CD4-positive, alpha-beta T cell (primary cell): ENCODE measurements at regions not wholly inside any gene's neighbourhood (a gene's known extent, or its start where the extent isn't known, plus 50 kb on each side); places are given as distances from the start of the nearest gene placed in this dataset.

Experiments
- ATAC-seq: fragments of 200-7000 bp; cut with Tn5 transposase; one replicate; pipeline ENCODE4 v1.10.0; 2022; ENCODE audit warnings: mild to moderate bottlenecking; ENCODE audit not compliant: poor library complexity
- CTCF ChIA-PET: fragments of 350-600 bp; sonication (Branson Sonifier 250); formaldehyde crosslinking; loops from one replicate; lab custom pipeline; 2021; ENCODE audit warnings: antibody characterized with exemption, inconsistent platforms; lab: Charles Lee
- POLR2A ChIA-PET: fragments of 350-600 bp; sonication (Branson Sonifier 250); formaldehyde crosslinking; loops from one replicate; lab custom pipeline; 2021; ENCODE audit warnings: antibody characterized with exemption, inconsistent platforms; lab: Charles Lee
- DNase-seq, 14 experiments: peaks; one replicate each; pipeline ENCODE4 v3.0.0-alpha.2; 2013 to 2020; ENCODE audit warnings: mixed read lengths in 2 of 14
- H3K27ac ChIP-seq, 2 donors: one replicate each; pipeline versions ENCODE4 v1.5.1 to v1.7.0; 2013; ENCODE audit warnings: low read length in 2 of 2, low read depth in 1 of 2, mild to moderate bottlenecking in 1 of 2
- H3K27me3 ChIP-seq, 2 experiments: 1 replicate in 1 of 2; 2 replicates in 1 of 2; pipeline versions ENCODE4 v1.6.1 to v1.7.0; 2013; ENCODE audit warnings: low read length in 2 of 2, control low read depth in 1 of 2, mild to moderate bottlenecking in 1 of 2, moderate library complexity in 1 of 2; ENCODE audit not compliant: insufficient read depth in 2 of 2, control insufficient read depth in 1 of 2
- H3K36me3 ChIP-seq: one replicate; pipeline ENCODE4 v1.6.1; 2013; ENCODE audit warnings: low read length, control low read depth; ENCODE audit not compliant: insufficient read depth
- H3K4me1 ChIP-seq: one replicate; pipeline ENCODE4 v1.6.1; 2013; ENCODE audit warnings: low read length, control low read depth; ENCODE audit not compliant: insufficient read depth
- H3K4me3 ChIP-seq: one replicate; pipeline ENCODE4 v1.5.1; 2013; ENCODE audit warnings: mild to moderate bottlenecking, low read length, moderate library complexity
- H3K9me3 ChIP-seq, 2 experiments: 1 replicate in 1 of 2; 2 replicates in 1 of 2; pipeline versions ENCODE4 v1.6.1 to v1.7.0; 2013; ENCODE audit warnings: low read length in 2 of 2, mild to moderate bottlenecking in 2 of 2, control low read depth in 1 of 2, moderate library complexity in 1 of 2; ENCODE audit not compliant: control insufficient read depth in 1 of 2, insufficient read depth in 1 of 2
- H3K27ac Mint-ChIP-seq: one replicate; pipeline ENCODE4 v1.8.0; 2020; ENCODE audit warnings: mixed read lengths
- H3K27me3 Mint-ChIP-seq: one replicate; pipeline ENCODE4 v1.8.0; 2021; ENCODE audit warnings: mixed read lengths
- H3K36me3 Mint-ChIP-seq: one replicate; pipeline ENCODE4 v1.8.0; 2021; ENCODE audit warnings: low read depth, mixed read lengths
- H3K4me1 Mint-ChIP-seq: one replicate; pipeline ENCODE4 v1.8.0; 2021; ENCODE audit warnings: low read depth, mixed read lengths
- H3K4me3 Mint-ChIP-seq: one replicate; pipeline ENCODE4 v1.8.0; 2020; ENCODE audit warnings: mild to moderate bottlenecking, mixed read lengths
- H3K9me3 Mint-ChIP-seq: one replicate; pipeline ENCODE4 v1.8.0; 2020; ENCODE audit warnings: mixed read lengths
- intact Hi-C, 2 experiments: fragments of 100-400 bp; cut with DNase I in 1 of 2; cut with micrococcal nuclease in 1 of 2; formaldehyde crosslinking; loops; one replicate each; pipeline versions ENCODE4 v1.15.1 to v1.9.0; 2023 to 2025; cut with DNase I, micrococcal nuclease
- TF ChIP-seq, protein P1 (sequence below): fragments of 200-600 bp; IDR thresholded peaks from one replicate; pipeline ENCODE4 v1.8.0; 2022; ENCODE audit warnings: antibody characterized with exemption, mild to moderate bottlenecking

DNA sequence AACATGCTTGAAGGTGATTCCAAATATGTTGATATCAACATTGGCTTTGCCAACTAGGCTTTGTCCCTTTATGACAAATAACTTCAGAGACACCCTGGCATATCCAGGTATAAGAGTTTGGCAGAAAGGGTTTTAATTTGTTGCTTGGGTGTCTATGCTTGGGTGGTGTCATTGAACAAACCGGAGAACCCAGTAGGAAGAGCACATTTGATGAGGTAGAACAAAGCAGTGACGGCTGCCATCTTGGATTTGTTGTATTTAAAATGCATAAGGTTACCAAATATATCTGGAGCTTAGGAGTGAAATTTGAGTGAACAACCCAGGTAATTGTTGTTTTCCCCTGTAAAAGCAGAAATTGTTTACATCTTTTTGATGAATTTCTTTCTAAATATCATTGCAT is 503.7 kb upstream of the JARID2 start:
- intact Hi-C loops, result no loop called here
- Mint-ChIP-seq H3K27me3 (no peaks in the 10 kb centered on the region), H3K27ac (no peak overlapping the region), H3K36me3 (no peaks in the 10 kb centered on the region), H3K4me3 (no peak overlapping the region), H3K4me1 (peaks cover 22% of the 10 kb centered on the region), H3K9me3 (no peaks in the 10 kb centered on the region)
- H3K36me3 ChIP-seq, result no peaks in the 10 kb centered on the region
- TF ChIP-seq, protein P1, sequence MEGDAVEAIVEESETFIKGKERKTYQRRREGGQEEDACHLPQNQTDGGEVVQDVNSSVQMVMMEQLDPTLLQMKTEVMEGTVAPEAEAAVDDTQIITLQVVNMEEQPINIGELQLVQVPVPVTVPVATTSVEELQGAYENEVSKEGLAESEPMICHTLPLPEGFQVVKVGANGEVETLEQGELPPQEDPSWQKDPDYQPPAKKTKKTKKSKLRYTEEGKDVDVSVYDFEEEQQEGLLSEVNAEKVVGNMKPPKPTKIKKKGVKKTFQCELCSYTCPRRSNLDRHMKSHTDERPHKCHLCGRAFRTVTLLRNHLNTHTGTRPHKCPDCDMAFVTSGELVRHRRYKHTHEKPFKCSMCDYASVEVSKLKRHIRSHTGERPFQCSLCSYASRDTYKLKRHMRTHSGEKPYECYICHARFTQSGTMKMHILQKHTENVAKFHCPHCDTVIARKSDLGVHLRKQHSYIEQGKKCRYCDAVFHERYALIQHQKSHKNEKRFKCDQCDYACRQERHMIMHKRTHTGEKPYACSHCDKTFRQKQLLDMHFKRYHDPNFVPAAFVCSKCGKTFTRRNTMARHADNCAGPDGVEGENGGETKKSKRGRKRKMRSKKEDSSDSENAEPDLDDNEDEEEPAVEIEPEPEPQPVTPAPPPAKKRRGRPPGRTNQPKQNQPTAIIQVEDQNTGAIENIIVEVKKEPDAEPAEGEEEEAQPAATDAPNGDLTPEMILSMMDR, result no peak
- ATAC-seq, result no peak
- CTCF ChIA-PET, result no interaction called here
- H3K27ac ChIP-seq, result no peak overlapping the region
- POLR2A ChIA-PET, result no interaction called here
- DNase-seq, result no peak
- peaks cover 0 to 2% of the 10 kb centered on the region in 2 experiments for H3K27me3 ChIP-seq
- H3K4me3 ChIP-seq, result no peak overlapping the region
- H3K9me3 ChIP-seq, result no peaks in the 10 kb centered on the region
- H3K4me1 ChIP-seq, result peaks cover 10% of the 10 kb centered on the region

DNA sequence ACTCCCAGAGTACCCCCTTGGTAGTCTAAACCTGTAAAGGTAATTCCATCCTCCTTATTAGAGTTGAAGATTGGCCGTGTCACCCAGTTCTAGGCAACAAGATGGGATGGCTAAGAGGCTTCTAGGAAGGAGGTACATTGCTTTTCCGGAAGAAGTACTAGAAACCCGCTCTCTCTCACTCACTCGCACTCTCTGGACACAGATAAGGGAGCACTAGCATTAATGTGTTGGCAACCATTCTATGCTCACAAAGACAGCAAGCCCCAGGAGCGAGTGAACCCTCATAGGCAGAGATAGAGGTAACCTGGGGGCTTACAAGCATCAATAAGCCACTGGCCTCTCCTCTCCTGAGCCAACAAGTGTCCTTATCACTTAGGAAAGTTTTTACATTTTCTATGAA is 503.2 kb upstream of the JARID2 start:
- ChIA-PET CTCF (no interaction called here), POLR2A (no interaction called here)
- peaks cover 0 to 2% of the 10 kb centered on the region in 2 experiments for H3K27me3 ChIP-seq
- H3K4me3 ChIP-seq, result no peak overlapping the region
- H3K36me3 Mint-ChIP-seq, result no peaks in the 10 kb centered on the region
- H3K27ac Mint-ChIP-seq, result no peak overlapping the region
- H3K9me3 ChIP-seq, result no peaks in the 10 kb centered on the region
- H3K9me3 Mint-ChIP-seq, result no peaks in the 10 kb centered on the region
- ATAC-seq (no peak), DNase-seq (no peak)
- H3K4me1 ChIP-seq, result peaks cover 10% of the 10 kb centered on the region
- TF ChIP-seq, protein P1, result no peak
- H3K4me3 Mint-ChIP-seq, result no peak overlapping the region
- H3K36me3 ChIP-seq, result no peaks in the 10 kb centered on the region
- intact Hi-C loops, result no loop called here
- no peak overlapping the region for H3K27ac ChIP-seq
- no peaks in the 10 kb centered on the region for H3K27me3 Mint-ChIP-seq
- H3K4me1 Mint-ChIP-seq, result peaks cover 22% of the 10 kb centered on the region

DNA sequence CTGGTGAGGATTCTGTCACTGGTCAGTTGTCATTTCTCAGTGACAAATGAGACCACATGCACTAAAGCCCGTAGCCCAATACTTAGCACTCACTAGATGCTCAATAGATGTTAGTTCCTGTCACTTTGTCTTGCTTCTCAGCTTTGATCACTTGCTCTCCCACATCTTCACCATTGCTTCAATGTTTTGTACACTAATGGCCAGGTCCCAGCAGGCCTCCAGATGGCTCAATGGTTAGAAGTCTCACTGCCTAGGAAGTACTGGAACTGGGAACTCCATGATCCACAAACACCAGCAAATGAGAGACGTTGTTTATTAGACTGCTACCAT is 502.8 kb upstream of the JARID2 start:
- Mint-ChIP-seq H3K4me1 (peaks cover 22% of the 10 kb centered on the region), H3K36me3 (no peaks in the 10 kb centered on the region), H3K27me3 (no peaks in the 10 kb centered on the region), H3K4me3 (no peak overlapping the region), H3K9me3 (no peaks in the 10 kb centered on the region), H3K27ac (no peak overlapping the region)
- ATAC-seq, result no peak
- peaks cover 0 to 2% of the 10 kb centered on the region in 2 experiments for H3K27me3 ChIP-seq
- no peak overlapping the region for H3K4me3 ChIP-seq
- TF ChIP-seq, protein P1, result no peak
- ChIA-PET CTCF (no interaction called here), POLR2A (no interaction called here)
- H3K4me1 ChIP-seq, result peaks cover 10% of the 10 kb centered on the region
- DNase-seq, result no peak
- H3K27ac ChIP-seq, result peak overlapping the region in 1 of 2 donors; percentile 52
- no peaks in the 10 kb centered on the region for H3K9me3 ChIP-seq
- H3K36me3 ChIP-seq, result no peaks in the 10 kb centered on the region
- intact Hi-C loops, result no loop called here
